Fibroblast of villous mesenchyme (primary cell): ENCODE measurements at regions not wholly inside any gene's neighbourhood (a gene's known extent, or its start where the extent isn't known, plus 50 kb on each side); places are given as distances from the start of the nearest gene placed in this dataset.
A peak's percentile ranks its signal among the peaks of the same experiment; 100 is the strongest.
"Not testable (repeated sequence)": the region's sequence is repeated elsewhere in the genome, so short reads cannot be mapped to it uniquely, and the experiment has no call there.

ENCODE experiments used
- DNase-seq: peaks from one replicate; pipeline ENCODE4 v3.0.0-alpha.2; 2010; ENCODE audit warnings: low read depth
- H3K4me3 ChIP-seq: 2 replicates; pipeline ENCODE4 v1.5.1; 2011; ENCODE audit warnings: low read depth, mild to moderate bottlenecking, low read length
- TF ChIP-seq, protein P1 (sequence below): IDR thresholded peaks from 2 replicates; pipeline ENCODE4 v1.5.1; 2012; ENCODE audit warnings: low read depth, mild to moderate bottlenecking, low read length; ENCODE audit not compliant: insufficient read depth

DNA sequence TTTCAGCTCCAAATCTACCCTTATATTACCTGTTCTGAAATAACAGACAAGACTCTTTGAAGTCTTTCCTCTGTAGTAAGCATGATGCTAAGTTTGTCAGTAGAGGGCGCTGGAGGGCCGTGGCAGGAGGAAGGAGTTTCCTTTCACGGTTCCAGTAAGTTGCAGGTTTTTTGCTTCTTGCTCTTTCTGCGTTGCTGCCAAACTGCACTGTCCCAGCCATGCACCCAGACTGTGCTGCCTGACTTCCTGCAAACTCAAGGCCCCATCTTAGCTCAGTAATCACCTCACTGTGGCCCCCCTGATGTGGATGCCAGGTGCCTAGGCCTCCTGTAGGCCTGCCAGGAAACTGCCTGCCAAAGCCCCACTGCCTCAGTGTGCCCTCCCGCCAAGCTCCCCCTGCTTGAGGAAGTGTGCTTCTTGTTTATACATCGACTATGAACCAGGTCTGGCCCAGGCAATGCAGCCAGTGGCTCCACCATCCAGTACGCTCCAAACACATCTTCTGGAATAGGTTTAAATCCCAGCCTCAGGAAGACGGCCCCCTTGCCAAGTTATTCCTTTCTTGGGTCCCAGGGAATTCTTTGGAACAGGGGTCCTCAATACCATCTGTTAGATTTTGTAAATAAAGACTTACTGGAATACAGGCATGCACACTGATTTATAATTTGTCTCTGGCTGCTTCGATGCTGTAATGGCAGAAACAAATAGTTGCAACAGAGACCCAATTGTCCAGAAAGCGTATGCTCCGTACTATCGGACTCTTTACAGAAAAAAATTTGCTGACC is 193.7 kb upstream of the LRIG3 start:
- H3K4me3 ChIP-seq = no peak overlapping the region
- peak; percentile 86 for DNase-seq
- TF ChIP-seq, protein P1, sequence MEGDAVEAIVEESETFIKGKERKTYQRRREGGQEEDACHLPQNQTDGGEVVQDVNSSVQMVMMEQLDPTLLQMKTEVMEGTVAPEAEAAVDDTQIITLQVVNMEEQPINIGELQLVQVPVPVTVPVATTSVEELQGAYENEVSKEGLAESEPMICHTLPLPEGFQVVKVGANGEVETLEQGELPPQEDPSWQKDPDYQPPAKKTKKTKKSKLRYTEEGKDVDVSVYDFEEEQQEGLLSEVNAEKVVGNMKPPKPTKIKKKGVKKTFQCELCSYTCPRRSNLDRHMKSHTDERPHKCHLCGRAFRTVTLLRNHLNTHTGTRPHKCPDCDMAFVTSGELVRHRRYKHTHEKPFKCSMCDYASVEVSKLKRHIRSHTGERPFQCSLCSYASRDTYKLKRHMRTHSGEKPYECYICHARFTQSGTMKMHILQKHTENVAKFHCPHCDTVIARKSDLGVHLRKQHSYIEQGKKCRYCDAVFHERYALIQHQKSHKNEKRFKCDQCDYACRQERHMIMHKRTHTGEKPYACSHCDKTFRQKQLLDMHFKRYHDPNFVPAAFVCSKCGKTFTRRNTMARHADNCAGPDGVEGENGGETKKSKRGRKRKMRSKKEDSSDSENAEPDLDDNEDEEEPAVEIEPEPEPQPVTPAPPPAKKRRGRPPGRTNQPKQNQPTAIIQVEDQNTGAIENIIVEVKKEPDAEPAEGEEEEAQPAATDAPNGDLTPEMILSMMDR = peak; percentile 98

DNA sequence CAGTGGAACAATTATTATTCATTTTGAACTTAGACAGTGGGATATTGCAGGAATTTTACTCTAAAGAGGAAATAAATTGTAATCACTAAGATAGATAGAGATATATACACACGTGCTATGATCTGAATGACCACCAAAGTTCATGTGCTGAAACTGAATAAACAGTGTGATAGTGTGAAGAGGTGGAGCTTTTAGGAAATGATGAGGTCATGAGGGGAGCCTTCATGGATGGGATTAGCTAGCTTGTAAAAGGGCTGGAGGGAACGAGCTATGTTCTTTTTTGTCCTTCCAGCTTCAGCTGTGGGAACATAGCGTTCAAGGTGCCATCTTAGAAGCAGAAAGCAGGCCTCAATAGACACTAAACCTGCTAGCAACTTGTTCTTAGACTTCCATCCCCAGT is 191.5 kb upstream of the LRIG3 start:
- TF ChIP-seq, protein P1 = no peak
- DNase-seq = peak; percentile 57
- H3K4me3 ChIP-seq = no peak overlapping the region

DNA sequence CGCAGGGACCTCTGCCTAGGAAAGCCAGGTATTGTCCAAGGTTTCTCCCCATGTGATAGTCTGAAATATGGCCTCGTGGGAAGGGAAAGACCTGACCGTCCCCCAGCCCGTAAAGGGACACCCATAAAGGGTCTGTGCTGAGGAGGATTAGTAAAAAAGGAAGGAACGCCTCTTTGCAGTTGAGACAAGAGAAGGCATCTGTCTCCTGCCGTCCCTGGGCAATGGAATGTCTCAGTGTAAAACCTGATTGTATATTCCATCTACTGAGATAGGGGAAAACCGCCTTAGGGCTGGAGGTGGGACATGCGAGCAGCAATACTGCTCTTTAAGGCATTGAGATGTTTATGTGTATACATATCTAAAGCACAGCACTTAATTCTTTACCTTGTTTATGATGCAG is 188.2 kb upstream of the LRIG3 start:
- not testable (repeated sequence) for DNase-seq, H3K4me3 ChIP-seq

DNA sequence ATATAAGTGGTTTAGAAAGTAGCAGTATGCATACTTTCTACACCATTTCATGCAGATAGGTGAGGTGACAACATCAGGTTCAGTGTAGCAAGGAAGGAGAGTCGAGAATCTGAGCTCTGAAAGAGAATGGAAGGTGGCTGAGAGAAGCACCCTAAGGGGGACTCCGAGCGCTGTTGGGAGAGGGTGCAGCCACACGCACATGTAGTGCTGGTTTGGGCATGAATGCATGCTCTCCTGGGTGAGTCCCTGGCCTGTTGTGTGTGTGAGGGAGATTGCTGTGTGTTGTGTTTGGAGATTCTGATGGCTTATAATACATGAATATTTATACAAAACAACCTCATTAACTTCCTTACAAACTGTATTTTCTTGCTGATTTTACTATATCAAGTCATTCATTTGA is 180.3 kb upstream of the LRIG3 start:
- TF ChIP-seq, protein P1 = no peak
- no peak for DNase-seq
- no peak overlapping the region for H3K4me3 ChIP-seq

DNA sequence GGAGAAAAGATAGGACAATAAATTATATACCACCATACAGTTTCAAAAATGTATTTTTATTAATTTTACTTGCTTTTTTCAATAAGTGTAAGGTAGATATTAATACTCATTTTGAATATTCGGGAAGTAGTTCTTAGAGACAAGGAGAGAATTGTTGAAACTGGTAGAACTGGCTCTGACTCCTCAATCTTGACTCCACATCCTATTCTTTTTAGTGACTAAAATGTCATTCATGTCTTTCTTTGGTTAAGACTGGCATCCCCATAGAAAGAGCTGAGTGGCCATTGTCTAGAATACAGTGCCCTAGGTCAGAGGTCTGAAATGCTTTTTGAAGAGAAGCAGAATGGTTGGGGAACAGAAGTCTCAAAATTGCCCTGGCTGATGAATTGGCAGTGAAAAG is 177.6 kb upstream of the LRIG3 start:
- H3K4me3 ChIP-seq = no peak overlapping the region
- DNase-seq = no peak
- TF ChIP-seq, protein P1 = no peak

DNA sequence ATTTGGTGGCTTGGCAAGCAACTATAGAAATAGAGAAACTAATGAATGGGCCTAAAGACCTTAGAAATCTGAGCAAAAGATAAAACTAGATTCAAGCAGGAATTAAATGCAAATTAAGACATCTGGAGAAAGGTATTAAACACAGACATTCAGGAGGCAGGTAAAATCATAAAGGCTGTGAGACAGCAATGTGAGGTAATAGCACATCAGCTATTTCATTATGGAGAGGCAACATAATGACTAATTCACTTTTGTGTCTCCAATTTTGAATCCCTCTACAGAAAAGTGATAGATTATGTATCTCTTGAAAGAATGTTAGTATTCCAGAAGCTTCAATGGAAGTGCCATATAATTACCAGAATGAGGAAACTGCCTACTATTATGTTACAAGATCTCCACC is 175.9 kb upstream of the LRIG3 start:
- TF ChIP-seq, protein P1 = no peak
- H3K4me3 ChIP-seq = no peak overlapping the region
- no peak for DNase-seq

DNA sequence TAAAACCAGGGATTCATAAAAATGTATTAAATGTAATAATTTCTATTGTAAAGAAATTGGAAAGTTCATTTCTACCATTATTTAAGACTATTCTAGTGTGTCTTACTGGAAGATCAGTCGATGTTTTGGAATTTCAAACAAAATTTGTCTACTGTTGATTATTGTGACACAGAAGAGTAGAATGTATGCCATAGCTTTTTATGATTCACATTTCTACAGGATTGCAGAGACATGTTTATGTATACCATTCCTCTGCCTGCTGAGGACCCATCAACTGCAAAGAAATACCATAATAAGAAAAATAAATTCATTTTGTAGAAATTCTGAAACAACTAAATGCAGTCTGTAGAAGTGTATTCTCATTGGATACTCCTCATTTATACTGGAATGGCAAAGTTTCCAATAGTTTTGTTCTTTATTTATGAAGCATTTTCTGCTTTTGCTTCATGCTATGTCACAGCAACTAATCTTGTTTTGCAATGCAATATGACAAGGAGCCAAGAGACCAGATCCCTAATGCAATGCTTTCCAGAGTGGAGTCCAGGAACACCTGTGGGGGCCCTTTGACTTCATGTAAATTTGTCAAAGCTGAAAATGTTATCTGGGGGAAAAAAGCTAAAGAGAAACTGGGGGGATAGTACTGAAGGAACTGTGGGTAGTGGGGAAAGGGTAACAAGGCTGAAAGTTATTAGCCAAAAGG is 172.9 kb upstream of the LRIG3 start:
- H3K4me3 ChIP-seq = no peak overlapping the region
- DNase-seq = peak; percentile 37
- TF ChIP-seq, protein P1 = no peak
